ENCODE measurements at regions not wholly inside any gene's neighbourhood (a gene's known extent, or its start where the extent isn't known, plus 50 kb on each side); places are given as distances from the start of the nearest gene placed in this dataset.

GRCh38 chr16:74183601-74184360, 112.8 kb upstream of the PSMD7 start:
- TF ChIP-seq CTCF (IDR thresholded peaks at IDR 0.05; ENCODE audit: low read length), result no peak
- no peak for TF ChIP-seq EZH2 (IDR thresholded peaks at IDR 0.05; ENCODE audit: borderline replicate concordance, low read length)
